MG63 (cell line): ENCODE measurements at regions not wholly inside any gene's neighbourhood (a gene's known extent, or its start where the extent isn't known, plus 50 kb on each side); places are given as distances from the start of the nearest gene placed in this dataset.

Source experiments
- DNase-seq: peaks from one replicate; pipeline ENCODE4 v3.0.0-alpha.2; 2020
- H3K27me3 ChIP-seq: fragments of 250-450 bp; sonication (Bioruptor Pico); 2 replicates; pipeline ENCODE4 v1.5.1; 2020; ENCODE audit warnings: mild to moderate bottlenecking, moderate library complexity
- H3K36me3 ChIP-seq: fragments of 250-450 bp; sonication (Bioruptor Pico); 2 replicates; pipeline ENCODE4 v1.5.1; 2020; ENCODE audit warnings: mild to moderate bottlenecking, moderate library complexity
- H3K4me3 ChIP-seq: fragments of 250-450 bp; sonication (Bioruptor Pico); 2 replicates; pipeline ENCODE4 v1.5.1; 2020; ENCODE audit warnings: mild to moderate bottlenecking, moderate library complexity
- H3K9me3 ChIP-seq: fragments of 250-450 bp; sonication (Bioruptor Pico); 2 replicates; pipeline ENCODE4 v1.5.1; 2020; ENCODE audit warnings: mild to moderate bottlenecking, moderate library complexity

GRCh38 chr3:113117511-113118234 lies 93.7 kb upstream of the BOC start:
- Histone ChIP-seq H3K9me3 (no peaks in the 10 kb centered on the region; the same call in 1 of the 2 replicates), H3K4me3 (no peak overlapping the region), H3K27me3 (no peaks in the 10 kb centered on the region), H3K36me3 (no peaks in the 10 kb centered on the region)
- no peak for DNase-seq

DNA sequence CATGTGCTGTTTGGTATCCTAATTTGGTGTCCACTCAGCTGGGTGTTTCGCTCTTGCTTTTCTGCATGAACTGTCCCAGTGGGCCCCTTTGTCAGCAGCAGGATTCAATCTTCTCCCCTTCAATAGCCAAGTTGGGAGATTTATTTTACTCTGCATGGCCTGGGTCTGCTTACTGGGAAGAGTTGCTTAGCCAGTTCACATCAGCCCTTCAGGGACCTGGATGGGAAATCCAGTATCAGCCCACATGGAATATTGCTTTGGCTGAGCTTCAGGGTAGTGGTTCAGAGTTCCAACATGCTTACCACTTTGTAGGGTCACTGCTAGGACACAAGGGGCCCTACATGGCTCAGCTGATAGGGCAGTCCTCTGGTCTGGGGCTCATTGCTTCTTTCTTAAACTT lies 93.0 kb upstream of the BOC start:
- DNase-seq: no peak
- Histone ChIP-seq H3K27me3 (no peaks in the 10 kb centered on the region), H3K36me3 (no peaks in the 10 kb centered on the region), H3K9me3 (no peaks in the 10 kb centered on the region; the same call in 1 of the 2 replicates), H3K4me3 (no peak overlapping the region)

GRCh38 chr3:113124256-113124830 lies 87.0 kb upstream of the BOC start:
- DNase-seq: no peak
- Histone ChIP-seq H3K4me3 (no peak overlapping the region), H3K9me3 (no peaks in the 10 kb centered on the region), H3K27me3 (no peaks in the 10 kb centered on the region), H3K36me3 (no peaks in the 10 kb centered on the region)

DNA sequence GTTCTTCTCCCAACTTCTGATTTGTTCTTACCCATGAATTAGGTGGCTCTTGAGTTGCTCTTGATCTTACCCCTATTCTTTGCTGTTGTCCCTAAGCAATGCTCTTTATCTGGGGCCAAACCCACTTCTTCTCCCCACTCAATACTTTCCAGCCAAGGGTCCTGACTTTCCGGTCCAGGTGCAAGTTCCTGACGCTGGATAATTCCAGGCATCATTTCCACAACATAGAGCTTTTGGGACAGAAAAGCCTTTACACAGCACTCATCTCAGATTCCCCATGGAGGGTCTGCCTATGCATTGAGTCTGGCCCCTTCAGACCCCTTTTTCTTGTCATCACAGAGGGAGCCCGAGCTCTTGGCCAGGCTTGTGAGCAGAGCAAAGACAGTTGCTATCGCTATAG lies 85.4 kb upstream of the BOC start:
- H3K9me3 ChIP-seq: no peaks in the 10 kb centered on the region
- no peak for DNase-seq

GRCh38 chr3:113128386-113129015 lies 82.9 kb upstream of the BOC start:
- Histone ChIP-seq H3K36me3 (no peaks in the 10 kb centered on the region), H3K9me3 (no peaks in the 10 kb centered on the region), H3K27me3 (no peaks in the 10 kb centered on the region), H3K4me3 (no peak overlapping the region)
- no peak for DNase-seq

More for the DNA sequence above, 85.4 kb upstream of the BOC start:
- Histone ChIP-seq H3K36me3 (no peaks in the 10 kb centered on the region), H3K27me3 (no peaks in the 10 kb centered on the region), H3K4me3 (no peak overlapping the region)

- Histone ChIP-seq H3K4me3 (no peak overlapping the region), H3K9me3 (no peaks in the 10 kb centered on the region), H3K27me3 (no peaks in the 10 kb centered on the region), H3K36me3 (no peaks in the 10 kb centered on the region)
- no peak for DNase-seq
Measured at GRCh38 chr3:113129168-113129567, 82.2 kb upstream of the BOC start.

- no peak for DNase-seq
- H3K36me3 ChIP-seq: no peaks in the 10 kb centered on the region
- no peaks in the 10 kb centered on the region for H3K27me3 ChIP-seq
- H3K4me3 ChIP-seq: no peak overlapping the region
- no peaks in the 10 kb centered on the region; the same call in 1 of the 2 replicates for H3K9me3 ChIP-seq
Measured at GRCh38 chr3:113132571-113132996, 78.8 kb upstream of the BOC start.

- no peak overlapping the region for H3K4me3 ChIP-seq
- no peaks in the 10 kb centered on the region for H3K36me3 ChIP-seq
Measured at GRCh38 chr3:113133140-113133539, 78.2 kb upstream of the BOC start.

GRCh38 chr3:113136071-113136470 lies 75.3 kb upstream of the BOC start:
- DNase-seq: no peak
- Histone ChIP-seq H3K9me3 (peaks cover 3% of the 10 kb centered on the region; the same call in 1 of the 2 replicates), H3K27me3 (no peaks in the 10 kb centered on the region), H3K4me3 (no peak overlapping the region), H3K36me3 (no peaks in the 10 kb centered on the region)

More at GRCh38 chr3:113133140-113133539, 78.2 kb upstream of the BOC start:
- Histone ChIP-seq H3K27me3 (no peaks in the 10 kb centered on the region), H3K9me3 (peaks cover 3% of the 10 kb centered on the region; the same call in 1 of the 2 replicates)
- DNase-seq: no peak

GRCh38 chr3:113136544-113136943 lies 74.8 kb upstream of the BOC start:
- no peak for DNase-seq
- Histone ChIP-seq H3K4me3 (no peak overlapping the region), H3K27me3 (no peaks in the 10 kb centered on the region), H3K36me3 (no peaks in the 10 kb centered on the region), H3K9me3 (peaks cover 3% of the 10 kb centered on the region; the same call in 1 of the 2 replicates)

DNA sequence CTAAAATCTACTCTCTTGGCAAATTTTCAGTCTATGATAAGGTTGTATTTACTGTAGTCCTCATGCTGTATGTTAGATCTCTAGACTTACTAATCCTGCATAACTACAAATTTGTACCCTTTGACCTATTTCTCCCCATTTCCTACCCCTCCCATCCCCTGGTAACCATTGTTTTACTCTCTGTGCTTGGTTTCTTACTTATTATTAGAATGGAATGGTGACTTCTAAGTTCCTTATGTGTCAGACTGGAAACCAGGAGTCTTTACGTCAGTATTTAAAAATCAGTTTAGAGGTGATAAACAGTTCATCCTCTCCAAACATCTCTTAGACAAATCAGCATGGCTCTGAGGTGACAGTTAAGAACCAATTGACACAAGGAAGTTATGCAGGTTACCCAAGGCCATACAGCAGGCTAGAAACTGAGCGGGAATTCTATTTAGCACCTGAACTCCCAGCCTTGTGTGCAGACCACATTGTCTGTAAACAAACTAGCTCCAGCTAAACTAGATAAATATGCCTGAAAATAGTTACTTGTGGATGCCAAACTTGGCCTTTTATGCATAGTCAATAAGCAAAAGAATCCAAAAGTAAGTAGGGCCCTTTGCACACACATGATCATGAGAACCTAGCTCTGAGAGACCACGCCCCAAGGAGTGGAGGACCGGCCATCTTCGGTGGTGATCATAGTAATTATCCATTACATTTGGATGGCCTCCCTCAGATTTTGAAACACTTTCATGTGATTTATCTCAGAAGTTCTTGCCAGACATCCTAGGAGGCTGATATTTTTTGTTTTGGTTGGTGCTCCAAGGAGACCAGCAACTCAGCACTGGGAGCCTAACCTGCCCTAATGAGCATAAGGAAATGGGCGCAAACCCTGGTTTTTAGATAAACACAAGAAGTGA lies 72.3 kb upstream of the BOC start:
- H3K27me3 ChIP-seq: no peaks in the 10 kb centered on the region
- H3K9me3 ChIP-seq: peaks cover 3% of the 10 kb centered on the region; the same call in 1 of the 2 replicates
- no peak for DNase-seq
- H3K4me3 ChIP-seq: no peak overlapping the region
- no peaks in the 10 kb centered on the region for H3K36me3 ChIP-seq

DNA sequence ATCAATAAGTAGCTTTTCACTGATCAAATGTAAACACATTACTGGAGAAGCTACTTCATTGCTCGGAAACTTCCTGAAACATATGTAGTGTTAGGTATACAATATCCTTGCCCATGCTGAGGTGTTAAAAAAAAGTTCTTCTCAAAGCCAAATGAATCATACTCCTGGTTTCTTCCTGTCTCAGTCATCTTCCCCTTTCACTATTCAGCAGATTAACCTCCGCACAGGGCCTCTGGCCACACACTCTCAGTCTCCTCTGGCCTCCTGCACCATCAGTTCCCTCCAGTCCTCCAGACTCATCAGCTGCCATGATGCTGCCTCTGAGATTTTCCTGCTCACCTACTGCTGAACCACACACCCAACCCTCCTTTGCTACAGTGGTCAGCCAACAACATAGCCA lies 70.5 kb upstream of the BOC start:
- H3K4me3 ChIP-seq: no peak overlapping the region
- no peaks in the 10 kb centered on the region for H3K36me3 ChIP-seq
- peaks cover 3% of the 10 kb centered on the region; the same call in 1 of the 2 replicates for H3K9me3 ChIP-seq
- H3K27me3 ChIP-seq: no peaks in the 10 kb centered on the region
- DNase-seq: peak; percentile 16

- peaks cover 3% of the 10 kb centered on the region; the same call in 1 of the 2 replicates for H3K9me3 ChIP-seq
- no peak overlapping the region for H3K4me3 ChIP-seq
- peaks cover under 1% of the 10 kb centered on the region; the same call in 1 of the 2 replicates for H3K27me3 ChIP-seq
- DNase-seq: no peak
- no peaks in the 10 kb centered on the region for H3K36me3 ChIP-seq
Measured at GRCh38 chr3:113141543-113141942, 69.8 kb upstream of the BOC start.

- peaks cover 3% of the 10 kb centered on the region; the same call in 1 of the 2 replicates for H3K9me3 ChIP-seq
- no peaks in the 10 kb centered on the region for H3K36me3 ChIP-seq
- DNase-seq: no peak
- no peak overlapping the region for H3K4me3 ChIP-seq
- peaks cover 3% of the 10 kb centered on the region; the same call in 1 of the 2 replicates for H3K27me3 ChIP-seq
Measured at GRCh38 chr3:113142476-113142875, 68.9 kb upstream of the BOC start.

GRCh38 chr3:113143353-113143752 lies 68.0 kb upstream of the BOC start:
- no peak overlapping the region for H3K4me3 ChIP-seq
- DNase-seq: no peak
- no peaks in the 10 kb centered on the region for H3K36me3 ChIP-seq
- H3K27me3 ChIP-seq: peaks cover 3% of the 10 kb centered on the region; the same call in 1 of the 2 replicates
- H3K9me3 ChIP-seq: no peaks in the 10 kb centered on the region

GRCh38 chr3:113147681-113148261 lies 63.6 kb upstream of the BOC start:
- Histone ChIP-seq H3K9me3 (no peaks in the 10 kb centered on the region), H3K4me3 (no peak overlapping the region), H3K36me3 (no peaks in the 10 kb centered on the region), H3K27me3 (peaks cover 3% of the 10 kb centered on the region; the same call in 1 of the 2 replicates)
- DNase-seq: no peak
